Lung (tissue), 11 donors: ENCODE measurements at regions not wholly inside any gene's neighbourhood (a gene's known extent, or its start where the extent isn't known, plus 50 kb on each side); places are given as distances from the start of the nearest gene placed in this dataset.
A peak's percentile ranks its signal among the peaks of the same experiment; 100 is the strongest.

Source experiments
- ATAC-seq: fragments of 200-7000 bp; cut with Tn5 transposase; one replicate; pipeline ENCODE4 v1.9.1; 2020; ENCODE audit warnings: moderate number of reproducible peaks; ENCODE audit not compliant: insufficient read depth, low FRiP score
- DNase-seq, 3 donors: peaks; one replicate each; pipeline ENCODE4 v3.0.0-alpha.2; 2013 to 2017
- H3K27ac ChIP-seq, 2 donors: one replicate each; pipeline ENCODE4 v1.5.1; 2013; ENCODE audit warnings: mild to moderate bottlenecking in 2 of 2, moderate library complexity in 2 of 2, control low read depth in 1 of 2, inconsistent platforms in 1 of 2, low read depth in 1 of 2, low read length in 1 of 2
- H3K27me3 ChIP-seq, 3 donors: one replicate each; pipeline ENCODE4 v1.5.1; 2013; ENCODE audit warnings: low read length in 2 of 3; ENCODE audit not compliant: control insufficient read depth in 3 of 3, insufficient read depth in 3 of 3
- H3K36me3 ChIP-seq, 4 donors: one replicate each; pipeline ENCODE4 v1.5.1; 2013; ENCODE audit warnings: low read length in 4 of 4, mild to moderate bottlenecking in 1 of 4, moderate library complexity in 1 of 4; ENCODE audit not compliant: control insufficient read depth in 4 of 4, insufficient read depth in 4 of 4
- H3K4me1 ChIP-seq, 5 donors: one replicate each; pipeline ENCODE4 v1.5.1; 2013; ENCODE audit warnings: low read length in 5 of 5, mild to moderate bottlenecking in 2 of 5, moderate library complexity in 1 of 5; ENCODE audit not compliant: control insufficient read depth in 5 of 5, insufficient read depth in 5 of 5
- H3K4me3 ChIP-seq: one replicate; pipeline ENCODE4 v1.5.1; 2013; ENCODE audit warnings: mild to moderate bottlenecking, control low read depth, moderate library complexity
- H3K9ac ChIP-seq, 2 donors: one replicate each; pipeline ENCODE4 v1.5.1; 2013; ENCODE audit warnings: low read length in 2 of 2, control low read depth in 1 of 2; ENCODE audit not compliant: insufficient read depth in 1 of 2
- H3K9me3 ChIP-seq, 4 donors: one replicate each; pipeline ENCODE4 v1.5.1; 2013; ENCODE audit warnings: low read length in 3 of 4, mild to moderate bottlenecking in 1 of 4, moderate library complexity in 1 of 4; ENCODE audit not compliant: control insufficient read depth in 4 of 4, insufficient read depth in 3 of 4
- WGBS, 2 donors: extraction: QIAGEN DNeasy Blood & Tissue Kit; methylation state at CpG; one replicate each; pipeline ENCODE4 v1.1.7; 2013; 5-methylcytosine and 5-hydroxymethylcytosine counted together
- TF ChIP-seq, protein P1 (sequence below): IDR thresholded peaks from 2 replicates; pipeline ENCODE4 v1.5.1; 2012; ENCODE audit warnings: mild to moderate bottlenecking; ENCODE audit errors: control extremely low read depth, extremely low read depth
- donor health status: control.
- donor health status: control.
- donor health status: Bipolar disorder and iron deficiency.
- donor health status: healthy.
- donor health status: DM: yes; HTN: yes; CAD: no.

DNA sequence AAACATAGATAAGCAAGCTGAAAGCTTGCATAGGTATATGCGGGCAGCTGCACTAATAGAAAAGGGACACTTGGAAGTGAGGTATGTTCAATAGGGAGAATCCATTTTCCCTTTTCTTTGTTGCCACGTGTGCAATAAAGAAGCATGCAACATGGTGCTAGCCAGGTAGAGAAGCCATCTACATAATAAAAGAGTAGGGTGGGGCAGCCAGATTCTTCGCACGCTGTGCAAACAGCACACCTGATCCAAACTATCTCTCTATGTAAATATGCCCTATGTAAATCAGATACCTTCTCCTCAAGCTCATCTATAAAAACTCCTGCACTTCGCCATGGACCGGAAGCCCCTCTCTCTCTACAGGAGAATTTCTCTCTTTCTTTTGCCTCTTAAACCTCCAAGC is 91.9 kb upstream of the C9orf72 start:
- H3K4me1 ChIP-seq: no peaks in the 10 kb centered on the region
- TF ChIP-seq, protein P1, sequence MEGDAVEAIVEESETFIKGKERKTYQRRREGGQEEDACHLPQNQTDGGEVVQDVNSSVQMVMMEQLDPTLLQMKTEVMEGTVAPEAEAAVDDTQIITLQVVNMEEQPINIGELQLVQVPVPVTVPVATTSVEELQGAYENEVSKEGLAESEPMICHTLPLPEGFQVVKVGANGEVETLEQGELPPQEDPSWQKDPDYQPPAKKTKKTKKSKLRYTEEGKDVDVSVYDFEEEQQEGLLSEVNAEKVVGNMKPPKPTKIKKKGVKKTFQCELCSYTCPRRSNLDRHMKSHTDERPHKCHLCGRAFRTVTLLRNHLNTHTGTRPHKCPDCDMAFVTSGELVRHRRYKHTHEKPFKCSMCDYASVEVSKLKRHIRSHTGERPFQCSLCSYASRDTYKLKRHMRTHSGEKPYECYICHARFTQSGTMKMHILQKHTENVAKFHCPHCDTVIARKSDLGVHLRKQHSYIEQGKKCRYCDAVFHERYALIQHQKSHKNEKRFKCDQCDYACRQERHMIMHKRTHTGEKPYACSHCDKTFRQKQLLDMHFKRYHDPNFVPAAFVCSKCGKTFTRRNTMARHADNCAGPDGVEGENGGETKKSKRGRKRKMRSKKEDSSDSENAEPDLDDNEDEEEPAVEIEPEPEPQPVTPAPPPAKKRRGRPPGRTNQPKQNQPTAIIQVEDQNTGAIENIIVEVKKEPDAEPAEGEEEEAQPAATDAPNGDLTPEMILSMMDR: no peak
- no peak overlapping the region for H3K9ac ChIP-seq
- H3K9me3 ChIP-seq: no peaks in the 10 kb centered on the region
- no peaks in the 10 kb centered on the region for H3K27me3 ChIP-seq
- no peak overlapping the region for H3K4me3 ChIP-seq
- DNase-seq (no peak), ATAC-seq (no peak)
- no peak overlapping the region for H3K27ac ChIP-seq
- no peaks in the 10 kb centered on the region for H3K36me3 ChIP-seq
- 81 to 89% methylated on average over 6 of the region's 6 CpGs for whole genome bisulfite sequencing, 2 donors

DNA sequence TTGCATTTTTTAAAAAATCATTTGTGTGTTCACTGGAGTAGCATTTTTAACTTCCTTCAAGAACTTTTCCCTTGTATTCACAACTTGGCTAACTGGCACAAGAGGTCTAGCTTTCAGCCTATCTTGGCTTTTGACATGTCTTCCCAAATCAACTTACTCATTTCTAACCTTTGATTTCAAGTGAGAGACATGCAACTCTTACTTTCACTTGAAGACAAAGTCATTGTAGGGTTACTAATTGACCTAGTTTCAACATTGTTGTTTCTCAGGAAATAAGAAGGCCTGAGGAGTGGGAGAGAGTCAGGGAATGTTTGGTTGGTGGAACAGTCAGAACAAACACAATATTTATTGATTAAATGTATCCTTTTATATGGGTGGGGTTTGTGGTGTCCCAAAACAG is 95.0 kb upstream of the C9orf72 start:
- no peak for DNase-seq
- Histone ChIP-seq H3K4me3 (no peak overlapping the region), H3K27me3 (no peaks in the 10 kb centered on the region), H3K36me3 (no peaks in the 10 kb centered on the region), H3K27ac (no peak overlapping the region), H3K9me3 (no peaks in the 10 kb centered on the region), H3K4me1 (peaks cover 0 to 8% (median 0%) of the 10 kb centered on the region in 5 donors), H3K9ac (no peak overlapping the region)
- TF ChIP-seq, protein P1: no peak
- no peak for ATAC-seq

DNA sequence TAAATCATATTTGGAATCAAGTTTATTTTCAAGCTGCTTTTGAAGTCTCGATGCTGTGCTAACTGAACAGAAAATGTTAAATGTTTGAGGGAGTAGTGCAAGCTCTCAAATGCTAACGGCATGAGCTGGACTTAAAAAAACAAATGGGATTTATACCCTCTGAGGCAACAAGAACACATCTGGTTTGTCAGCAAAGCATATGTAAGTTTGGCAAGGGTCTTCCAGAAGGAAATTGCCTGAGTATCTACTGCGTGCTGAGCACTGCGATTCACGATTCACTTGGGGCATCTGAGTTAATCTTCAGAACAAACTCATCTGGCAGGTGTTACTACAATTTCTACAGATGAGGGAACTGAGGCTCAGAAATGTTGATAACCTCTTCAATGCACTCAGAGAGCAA is 98.4 kb upstream of the C9orf72 start:
- DNase-seq (peak in 2 of 3 donors; percentile 20 to 51), ATAC-seq (no peak)
- Histone ChIP-seq H3K4me1 (peaks cover 0 to 14% (median 0%) of the 10 kb centered on the region in 5 donors), H3K9ac (no peak overlapping the region), H3K4me3 (no peak overlapping the region), H3K27me3 (no peaks in the 10 kb centered on the region), H3K36me3 (no peaks in the 10 kb centered on the region), H3K9me3 (no peaks in the 10 kb centered on the region), H3K27ac (no peak overlapping the region)
- 67 to 85% methylated on average over 5 of the region's 5 CpGs for WGBS, 2 donors
- TF ChIP-seq, protein P1: no peak

DNA sequence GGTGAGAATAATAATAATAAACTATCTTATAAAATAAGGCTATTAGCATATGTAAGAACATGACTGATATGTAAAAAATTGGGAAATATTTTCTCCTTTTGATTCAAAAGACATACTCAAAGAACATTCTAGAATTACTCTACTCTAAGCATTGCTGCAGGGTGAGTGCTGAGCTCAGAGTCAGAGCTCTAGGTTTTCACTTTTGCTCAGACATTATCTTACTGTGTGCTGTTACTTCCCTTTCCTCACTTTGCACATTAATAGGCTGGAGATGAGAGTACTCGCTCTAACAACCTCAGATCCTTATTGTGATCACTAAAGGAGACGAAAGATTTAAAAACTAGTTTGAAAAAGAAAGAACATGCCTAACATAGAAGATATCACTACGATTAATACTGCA is 99.4 kb upstream of the C9orf72 start:
- TF ChIP-seq, protein P1: no peak
- Histone ChIP-seq H3K27me3 (no peaks in the 10 kb centered on the region), H3K9me3 (no peaks in the 10 kb centered on the region), H3K27ac (no peak overlapping the region), H3K36me3 (no peaks in the 10 kb centered on the region), H3K4me1 (peaks cover 0 to 14% (median 0%) of the 10 kb centered on the region in 5 donors), H3K4me3 (no peak overlapping the region), H3K9ac (no peak overlapping the region)
- DNase-seq: no peak
- WGBS, 2 donors: 63 to 74% methylated on average over 3 of the region's 3 CpGs
- no peak for ATAC-seq
